Stimulated activated CD4-positive, alpha-beta T cell treated with anti-CD3 and anti-CD28 coated beads, Interleukin-2, amount 100 ng/mL, for 4 hours (primary cell): ENCODE measurements at regions not wholly inside any gene's neighbourhood (a gene's known extent, or its start where the extent isn't known, plus 50 kb on each side); places are given as distances from the start of the nearest gene placed in this dataset.
"Not testable (repeated sequence)": the region's sequence is repeated elsewhere in the genome, so short reads cannot be mapped to it uniquely, and the experiment has no call there.

ENCODE experiments used
- DNase-seq: peaks from one replicate; pipeline ENCODE4 v3.0.0-alpha.2; 2020; ENCODE audit warnings: low read depth

GRCh38 chrX:71822314-71822713 is 59.2 kb downstream of the CXorf49B start:
- not testable (repeated sequence) for DNase-seq

- no peak for DNase-seq
These were observed 60.4 kb downstream of the CXorf49B start for GRCh38 chrX:71823391-71824057.

GRCh38 chrX:71828086-71828485 is 64.9 kb downstream of the CXorf49B start:
- no peak for DNase-seq

- DNase-seq = not testable (repeated sequence)
These were observed 72.6 kb upstream of the NHSL2 start for GRCh38 chrX:71838092-71838491.

DNA sequence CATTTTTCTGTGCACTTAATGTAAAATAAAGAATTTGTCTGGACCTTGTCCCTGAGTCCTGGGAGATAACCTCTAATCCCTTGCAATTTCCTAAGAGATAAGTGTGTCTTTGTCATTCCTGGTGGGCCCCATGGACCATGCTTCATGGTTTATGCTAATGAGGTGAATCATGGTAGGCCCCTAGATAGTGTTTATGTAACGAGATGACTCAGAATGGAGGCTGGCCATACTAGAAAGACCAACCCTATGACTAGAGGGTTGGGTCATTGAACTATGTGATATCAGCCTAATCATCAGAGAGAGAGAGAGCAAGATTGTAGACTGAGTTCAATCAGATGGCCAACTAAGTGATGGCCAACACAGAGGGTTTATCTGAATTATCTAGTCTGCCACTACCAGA is 64.2 kb upstream of the NHSL2 start:
- DNase-seq = no peak

- DNase-seq = no peak
These were observed 58.5 kb upstream of the NHSL2 start for GRCh38 chrX:71852182-71852581.

GRCh38 chrX:71859637-71860036 is 51.0 kb upstream of the NHSL2 start:
- DNase-seq = peak; percentile 20
